SK-N-SH treated with all-trans-retinoic acid at 6 μM for 48 hours (cell line): ENCODE measurements at regions not wholly inside any gene's neighbourhood (a gene's known extent, or its start where the extent isn't known, plus 50 kb on each side); places are given as distances from the start of the nearest gene placed in this dataset.

Experiments used
- RARB ChIP-seq: fragments of 250-450 bp; sonication (Bioruptor Pico); IDR thresholded peaks from 2 replicates; pipeline ENCODE4 v1.8.0; 2021; ENCODE audit warnings: mild to moderate bottlenecking, moderate library complexity
- ZC3H10 ChIP-seq: fragments of 250-450 bp; sonication (Bioruptor Pico); IDR thresholded peaks from 2 replicates; pipeline ENCODE4 v1.5.1; 2021; ENCODE audit warnings: mild to moderate bottlenecking, moderate library complexity
- ZFP3 ChIP-seq: fragments of 250-450 bp; sonication (Bioruptor Pico); IDR thresholded peaks from 2 replicates; pipeline ENCODE4 v1.5.0; 2020; ENCODE audit warnings: mild to moderate bottlenecking, moderate library complexity
- TF ChIP-seq, protein P1 (sequence below): fragments of 250-450 bp; sonication (Bioruptor Pico); IDR thresholded peaks from 2 replicates; pipeline ENCODE4 v1.8.0; 2021; ENCODE audit warnings: low read depth, mild to moderate bottlenecking, moderate library complexity, borderline replicate concordance
- TF ChIP-seq, protein P2 (sequence below): fragments of 250-450 bp; sonication (Bioruptor Pico); IDR thresholded peaks from 2 replicates; pipeline ENCODE4 v1.8.0; 2020; ENCODE audit warnings: mild to moderate bottlenecking, moderate library complexity, borderline replicate concordance

DNA sequence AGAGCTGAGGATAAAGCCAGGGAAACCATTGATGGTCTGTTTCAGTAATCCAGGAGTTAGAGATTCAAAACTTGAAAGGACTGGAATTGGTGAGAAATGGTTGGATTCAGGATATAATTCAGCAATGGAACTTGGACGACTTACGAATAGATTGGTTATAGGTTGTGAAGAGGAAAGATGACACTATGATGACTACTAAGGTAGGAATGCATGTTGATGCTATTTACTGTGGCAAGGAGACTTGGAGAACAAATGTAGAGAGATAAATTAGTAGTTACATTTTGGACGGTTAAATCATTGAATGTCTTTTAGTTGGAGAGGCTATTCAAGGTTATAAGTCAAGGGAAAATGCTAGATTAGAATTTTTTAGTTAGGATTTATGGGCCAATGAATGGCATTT, 365.4 kb upstream of the TECRL start:
- TF ChIP-seq, protein P1, sequence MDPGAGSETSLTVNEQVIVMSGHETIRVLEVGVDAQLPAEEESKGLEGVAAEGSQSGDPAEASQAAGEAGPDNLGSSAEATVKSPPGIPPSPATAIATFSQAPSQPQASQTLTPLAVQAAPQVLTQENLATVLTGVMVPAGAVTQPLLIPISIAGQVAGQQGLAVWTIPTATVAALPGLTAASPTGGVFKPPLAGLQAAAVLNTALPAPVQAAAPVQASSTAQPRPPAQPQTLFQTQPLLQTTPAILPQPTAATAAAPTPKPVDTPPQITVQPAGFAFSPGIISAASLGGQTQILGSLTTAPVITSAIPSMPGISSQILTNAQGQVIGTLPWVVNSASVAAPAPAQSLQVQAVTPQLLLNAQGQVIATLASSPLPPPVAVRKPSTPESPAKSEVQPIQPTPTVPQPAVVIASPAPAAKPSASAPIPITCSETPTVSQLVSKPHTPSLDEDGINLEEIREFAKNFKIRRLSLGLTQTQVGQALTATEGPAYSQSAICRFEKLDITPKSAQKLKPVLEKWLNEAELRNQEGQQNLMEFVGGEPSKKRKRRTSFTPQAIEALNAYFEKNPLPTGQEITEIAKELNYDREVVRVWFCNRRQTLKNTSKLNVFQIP (CRISPR knock-in tag): no peak
- no peak for TF ChIP-seq RARB
- TF ChIP-seq, protein P2, sequence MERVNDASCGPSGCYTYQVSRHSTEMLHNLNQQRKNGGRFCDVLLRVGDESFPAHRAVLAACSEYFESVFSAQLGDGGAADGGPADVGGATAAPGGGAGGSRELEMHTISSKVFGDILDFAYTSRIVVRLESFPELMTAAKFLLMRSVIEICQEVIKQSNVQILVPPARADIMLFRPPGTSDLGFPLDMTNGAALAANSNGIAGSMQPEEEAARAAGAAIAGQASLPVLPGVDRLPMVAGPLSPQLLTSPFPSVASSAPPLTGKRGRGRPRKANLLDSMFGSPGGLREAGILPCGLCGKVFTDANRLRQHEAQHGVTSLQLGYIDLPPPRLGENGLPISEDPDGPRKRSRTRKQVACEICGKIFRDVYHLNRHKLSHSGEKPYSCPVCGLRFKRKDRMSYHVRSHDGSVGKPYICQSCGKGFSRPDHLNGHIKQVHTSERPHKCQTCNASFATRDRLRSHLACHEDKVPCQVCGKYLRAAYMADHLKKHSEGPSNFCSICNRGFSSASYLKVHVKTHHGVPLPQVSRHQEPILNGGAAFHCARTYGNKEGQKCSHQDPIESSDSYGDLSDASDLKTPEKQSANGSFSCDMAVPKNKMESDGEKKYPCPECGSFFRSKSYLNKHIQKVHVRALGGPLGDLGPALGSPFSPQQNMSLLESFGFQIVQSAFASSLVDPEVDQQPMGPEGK (CRISPR knock-in tag): no peak
- TF ChIP-seq ZC3H10 (CRISPR knock-in tag): no peak
- no peak for TF ChIP-seq ZFP3 (CRISPR knock-in tag)
